Hematopoietic multipotent progenitor cell (in vitro differentiated cells): ENCODE measurements at regions not wholly inside any gene's neighbourhood (a gene's known extent, or its start where the extent isn't known, plus 50 kb on each side); places are given as distances from the start of the nearest gene placed in this dataset.

ENCODE experiments used
- DNase-seq, 3 donors: peaks; one replicate each; pipeline ENCODE4 v3.0.0-alpha.2; 2011 to 2015; ENCODE audit warnings: low read depth in 2 of 3, low spot score in 2 of 3

DNA sequence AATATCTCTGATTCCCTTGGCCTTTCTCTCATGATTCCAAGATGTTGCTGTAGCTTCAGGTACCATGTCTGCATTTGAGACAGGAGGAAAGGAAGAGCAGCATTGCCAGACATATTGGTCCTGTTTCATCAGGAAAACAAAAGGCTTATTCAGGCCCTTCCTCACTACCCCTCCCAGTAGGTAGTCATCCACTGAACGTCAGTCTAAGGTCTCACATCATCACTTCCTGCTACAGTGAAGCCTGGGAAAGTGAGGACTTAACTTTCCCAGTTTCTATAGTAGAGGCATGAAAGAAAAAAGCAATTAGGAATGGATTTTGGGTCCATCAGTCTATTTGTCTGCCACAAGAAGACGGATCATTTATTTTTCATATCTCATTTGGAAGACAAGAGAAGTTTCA is 85.7 kb upstream of the SOX4 start:
- DNase-seq: no peak

DNA sequence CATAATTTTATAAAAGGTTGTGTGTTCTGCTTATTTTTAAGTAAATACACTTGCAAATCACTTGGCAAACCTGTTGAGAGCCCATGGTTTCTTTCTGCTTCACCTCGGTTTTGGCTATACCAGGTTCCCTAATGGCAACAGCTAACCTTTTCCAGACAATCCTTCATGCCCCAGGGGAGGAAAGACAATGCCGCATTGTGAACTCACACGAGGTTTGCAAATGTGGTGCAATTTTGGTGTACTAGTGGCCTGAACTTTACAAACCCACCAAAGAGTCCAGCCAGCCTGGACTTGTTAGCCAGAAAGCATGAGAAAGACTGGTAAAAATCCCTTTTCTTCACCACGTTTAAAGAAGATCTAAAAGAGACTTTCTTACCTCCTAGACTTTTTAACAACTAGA is 84.8 kb upstream of the SOX4 start:
- DNase-seq: no peak

DNA sequence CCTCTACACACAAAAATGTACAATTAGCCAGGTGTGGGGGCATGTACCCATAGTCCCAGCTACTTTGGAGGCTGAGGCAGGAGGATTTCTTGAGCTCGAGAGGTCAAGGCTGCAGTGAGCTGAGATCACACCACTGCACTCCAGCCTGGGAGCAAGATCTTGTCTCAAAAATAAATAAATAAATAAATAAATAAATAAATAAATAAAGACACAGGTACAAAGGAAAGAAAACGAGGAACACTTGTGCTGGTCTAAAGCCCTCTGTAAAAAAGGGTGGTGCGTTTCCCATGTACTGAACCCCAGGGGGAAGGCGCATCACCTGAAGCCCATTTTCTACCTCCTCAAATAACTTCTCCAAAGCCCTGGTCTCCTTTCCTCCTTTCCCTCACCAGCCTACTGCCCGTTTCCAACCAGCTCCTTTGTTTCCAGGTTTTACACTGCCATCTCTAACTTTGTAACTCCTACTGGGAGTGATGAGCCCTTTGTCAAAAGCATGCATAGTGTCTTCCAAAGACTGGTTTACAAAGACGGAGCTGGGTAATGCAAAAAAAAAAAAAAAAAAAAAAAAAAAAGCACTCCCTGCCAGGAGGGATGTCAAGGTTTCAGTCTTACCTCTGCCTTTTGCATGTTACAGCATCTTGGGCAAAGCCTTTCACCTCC is 81.5 kb upstream of the SOX4 start:
- no peak for DNase-seq

DNA sequence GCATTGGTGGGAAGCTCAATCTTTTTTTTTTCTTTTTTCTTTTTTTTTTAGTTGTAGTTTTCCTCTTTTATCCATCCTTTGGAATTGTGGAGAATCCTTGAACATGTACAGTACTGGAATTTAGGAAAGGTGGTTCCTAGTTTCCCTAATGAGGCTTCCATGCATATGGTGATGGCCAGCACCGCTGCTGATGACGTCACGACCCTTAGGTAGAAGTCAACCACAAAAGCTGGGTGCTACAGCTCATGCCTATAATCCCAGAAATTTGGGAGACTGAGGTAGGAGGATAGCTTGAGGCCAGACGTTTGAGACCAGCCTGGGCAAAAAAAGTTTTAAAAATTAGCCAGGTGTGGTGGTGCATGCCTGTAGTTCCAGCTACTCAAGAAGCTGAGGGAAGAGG is 79.3 kb upstream of the SOX4 start:
- no peak for DNase-seq

GRCh38 chr6:21518317-21518716 is 75.2 kb upstream of the SOX4 start:
- DNase-seq: no peak

GRCh38 chr6:21519642-21520041 is 73.9 kb upstream of the SOX4 start:
- no peak for DNase-seq

- no peak for DNase-seq
Observed at GRCh38 chr6:21521276-21521675, 72.3 kb upstream of the SOX4 start.

DNA sequence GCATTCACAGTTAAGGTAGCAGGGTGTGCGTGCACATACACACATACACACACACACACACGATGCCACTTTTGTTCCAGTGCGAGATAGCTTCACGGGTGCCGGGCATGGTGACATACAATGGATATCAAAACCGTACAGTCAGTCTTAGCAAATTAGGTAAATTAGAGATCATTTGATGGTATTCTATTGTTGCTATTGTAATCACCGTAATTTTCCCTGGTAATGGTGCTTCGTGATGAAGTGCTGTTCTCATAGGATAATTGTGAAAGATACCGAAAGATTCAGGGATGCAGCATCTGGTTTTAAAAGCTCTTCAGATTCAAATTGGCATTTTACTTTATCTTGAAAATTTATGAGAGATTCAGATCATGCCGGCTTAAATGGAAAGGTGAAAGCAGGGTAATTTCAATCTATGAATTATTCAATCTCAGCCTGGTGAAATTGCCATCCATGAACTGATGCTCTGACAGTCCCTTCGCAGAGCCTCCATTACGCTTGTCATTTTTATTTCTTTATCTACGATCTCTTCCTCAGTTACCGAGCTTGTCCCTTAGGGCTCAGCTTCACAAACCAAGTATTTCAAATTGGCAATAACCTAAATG is 71.3 kb upstream of the SOX4 start:
- DNase-seq: no peak

DNA sequence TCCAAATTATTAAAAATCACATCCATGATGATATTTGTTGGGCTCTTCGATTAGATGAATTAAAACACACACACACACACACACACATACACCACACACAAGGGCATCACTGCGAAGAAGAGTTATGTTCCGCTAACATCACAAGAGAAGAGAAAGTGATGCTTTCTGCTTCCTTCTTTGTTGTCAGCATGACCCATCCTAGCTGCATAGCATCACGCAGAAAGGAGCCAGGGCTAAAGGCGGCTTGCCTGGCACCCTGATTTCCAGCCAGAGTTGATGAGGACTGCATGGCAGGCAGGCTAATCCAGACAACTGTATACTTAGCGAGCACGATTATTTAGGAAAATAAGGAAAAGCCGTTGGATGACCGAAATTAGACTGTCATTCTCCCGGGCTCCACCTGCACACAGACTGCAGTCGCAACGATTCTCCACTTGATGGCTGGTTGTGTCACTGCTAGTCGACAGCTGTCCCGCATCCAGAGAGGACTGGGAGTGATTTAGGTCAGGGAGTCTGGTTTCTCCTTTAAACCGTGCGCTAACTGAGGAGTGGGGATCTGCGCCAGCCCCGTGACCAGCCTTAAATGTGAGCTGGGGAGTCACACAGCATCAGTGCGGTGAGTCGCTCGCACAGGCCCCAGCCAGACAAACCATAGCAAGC is 70.6 kb upstream of the SOX4 start:
- no peak for DNase-seq

DNA sequence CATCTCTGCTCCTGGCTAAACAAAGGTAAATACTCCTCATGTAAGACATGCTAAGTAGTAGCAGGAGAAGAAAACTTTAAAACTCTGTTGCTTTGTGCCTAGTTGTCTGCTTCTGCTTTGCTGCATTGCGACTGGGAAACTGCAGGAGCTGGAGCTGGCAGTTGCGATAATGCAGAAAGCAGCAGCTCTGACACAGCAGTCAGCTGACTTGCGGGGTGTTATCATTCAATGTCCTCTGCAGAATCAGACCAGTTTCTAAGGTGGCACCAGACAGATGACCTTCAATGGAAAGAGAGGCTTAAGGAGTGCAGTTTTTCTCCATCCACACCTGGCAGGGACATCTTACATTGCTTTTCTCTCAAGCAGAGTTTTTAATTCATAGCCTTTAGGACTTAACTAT is 69.9 kb upstream of the SOX4 start:
- DNase-seq: no peak

DNA sequence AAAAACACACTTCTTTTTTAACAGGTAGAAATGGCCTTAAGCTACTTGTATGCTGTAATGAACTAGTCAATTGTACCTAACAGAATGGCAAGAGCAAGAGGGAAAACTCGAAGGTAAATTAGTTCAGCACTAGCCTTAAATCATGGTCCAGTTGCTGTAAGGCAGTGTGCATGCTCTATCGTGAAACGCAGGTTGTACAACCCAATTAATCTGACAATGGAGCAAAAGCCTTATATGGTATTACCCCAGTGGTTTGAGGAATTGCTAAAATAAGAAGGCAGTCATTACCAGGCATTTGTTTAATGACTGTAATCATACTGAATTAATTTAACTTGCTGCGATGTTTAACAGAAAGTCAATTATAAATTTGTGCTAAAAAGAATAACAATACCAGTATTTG is 69.3 kb upstream of the SOX4 start:
- DNase-seq: no peak

DNA sequence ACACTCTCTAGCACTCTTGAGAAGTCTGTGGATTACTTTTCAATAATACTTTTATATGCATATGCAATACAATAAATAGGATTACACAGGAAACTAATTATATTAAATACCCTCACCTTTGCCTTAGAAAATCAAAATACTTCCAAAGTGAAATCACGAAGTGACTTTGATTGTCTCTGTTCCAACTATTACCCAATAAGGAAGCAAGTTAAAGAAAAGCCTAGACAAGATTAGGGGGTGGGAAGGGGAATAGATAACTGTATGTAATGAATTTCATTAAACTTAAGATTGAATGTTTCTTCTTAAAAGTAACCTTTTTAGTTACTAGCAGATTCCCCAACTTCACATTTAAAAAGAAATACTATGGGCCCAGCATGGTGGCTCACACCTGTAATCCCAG is 66.6 kb upstream of the SOX4 start:
- DNase-seq: no peak

GRCh38 chr6:21527731-21528130 is 65.8 kb upstream of the SOX4 start:
- peak in 2 of 3 donors; percentile 5 to 27 for DNase-seq

DNA sequence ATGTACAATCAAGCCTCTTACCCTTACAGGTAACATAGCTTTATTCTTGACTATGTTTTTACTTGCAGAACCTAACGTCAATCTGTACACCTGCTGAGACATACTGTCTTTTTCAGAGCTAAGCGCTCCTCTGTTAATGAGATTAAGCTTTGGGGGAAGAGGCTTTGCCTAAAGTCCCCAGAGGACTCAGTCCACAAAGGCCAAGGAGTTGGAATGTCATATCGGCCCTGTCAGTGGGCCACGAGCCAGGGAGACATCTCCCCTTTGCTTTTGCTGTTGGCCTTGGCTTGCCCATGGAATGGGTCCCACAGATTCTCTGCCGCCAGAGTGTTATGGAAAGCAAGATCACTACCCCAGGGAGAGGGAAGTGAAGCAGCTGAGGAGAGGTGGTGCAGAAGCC is 64.1 kb upstream of the SOX4 start:
- no peak for DNase-seq

DNA sequence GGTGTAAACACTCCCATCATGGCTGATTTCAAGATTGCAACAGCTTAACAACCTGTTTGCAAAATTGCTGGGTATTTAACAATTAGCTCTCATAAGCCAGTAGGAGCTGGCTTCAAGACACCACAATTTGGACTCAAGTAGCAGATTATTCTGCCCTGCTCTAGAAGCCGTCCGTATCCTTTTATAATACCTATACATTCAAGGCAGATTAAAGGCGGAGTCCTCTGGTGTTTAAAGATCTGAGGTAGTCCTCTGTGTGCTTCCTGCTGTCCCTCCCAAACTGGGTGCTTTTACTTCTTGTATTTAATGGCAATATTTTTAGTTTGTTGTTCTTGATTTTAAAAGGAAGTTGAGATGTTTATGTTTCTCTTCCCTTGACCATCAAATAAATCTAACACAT is 62.2 kb upstream of the SOX4 start:
- DNase-seq: no peak

GRCh38 chr6:21533678-21534077 is 59.9 kb upstream of the SOX4 start:
- DNase-seq: no peak

- DNase-seq: no peak
Observed at GRCh38 chr6:21536280-21536766, 57.2 kb upstream of the SOX4 start.

- no peak for DNase-seq
Observed at GRCh38 chr6:21537637-21538036, 55.9 kb upstream of the SOX4 start.

GRCh38 chr6:21538186-21538798 is 55.3 kb upstream of the SOX4 start:
- DNase-seq: no peak

DNA sequence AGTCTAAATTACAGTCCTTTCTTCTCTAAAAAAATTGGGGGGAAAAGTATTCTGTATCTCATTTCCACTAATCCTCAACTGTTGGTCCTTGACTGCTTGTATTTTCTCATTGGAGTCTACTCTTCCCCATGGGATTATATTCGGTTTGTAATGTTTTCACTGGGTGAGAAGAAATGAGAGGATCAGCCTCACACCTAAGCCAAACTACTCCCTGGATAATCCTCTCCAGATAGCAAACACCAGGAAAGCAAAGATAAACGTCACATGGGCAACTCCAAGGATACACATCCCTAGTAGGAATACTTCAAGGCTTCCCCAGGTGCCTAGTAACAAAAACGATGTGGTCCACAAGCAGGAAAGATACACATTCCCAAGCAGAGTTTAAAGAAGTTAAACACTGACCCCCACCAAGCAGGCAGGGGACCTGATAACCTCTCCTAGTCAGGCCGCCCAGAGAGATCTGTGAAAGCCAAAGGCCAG is 53.9 kb upstream of the SOX4 start:
- no peak for DNase-seq
